ENCODE measurements at regions not wholly inside any gene's neighbourhood (a gene's known extent, or its start where the extent isn't known, plus 50 kb on each side); places are given as distances from the start of the nearest gene placed in this dataset.
"Not testable (repeated sequence)": the region's sequence is repeated elsewhere in the genome, so short reads cannot be mapped to it uniquely, and the experiment has no call there.

- H3K4me3 ChIP-seq: no peak overlapping the region
- no peak for DNase-seq
These were observed 258.8 kb downstream of the FAM43A start for GRCh38 chr3:194944526-194944925.

GRCh38 chr3:194945508-194945907 is 259.8 kb downstream of the FAM43A start:
- Histone ChIP-seq H3K27me3 (no peaks in the 10 kb centered on the region), H3K36me3 (no peaks in the 10 kb centered on the region), H3K4me1 (no peaks in the 10 kb centered on the region), H3K27ac (no peak overlapping the region), H3K9me3 (no peaks in the 10 kb centered on the region), H3K4me3 (no peak overlapping the region)
- TF ChIP-seq CTCF (IDR thresholded peaks at IDR 0.05): no peak
- no peak for DNase-seq
- intact Hi-C loops (cut with DNase I): no loop called here
- no peak for ATAC-seq

More at GRCh38 chr3:194944526-194944925, 258.8 kb downstream of the FAM43A start:
- intact Hi-C loops (cut with DNase I): no loop called here
- no peak for TF ChIP-seq CTCF (IDR thresholded peaks at IDR 0.05)
- H3K27ac ChIP-seq: no peak overlapping the region
- ATAC-seq: no peak
- no peaks in the 10 kb centered on the region for H3K9me3 ChIP-seq
- H3K4me1 ChIP-seq: no peaks in the 10 kb centered on the region
- no peaks in the 10 kb centered on the region for H3K27me3 ChIP-seq
- H3K36me3 ChIP-seq: no peaks in the 10 kb centered on the region

- no peaks in the 10 kb centered on the region for H3K27me3 ChIP-seq
- no peaks in the 10 kb centered on the region for H3K9me3 ChIP-seq
- no peak overlapping the region for H3K27ac ChIP-seq
- intact Hi-C loops (cut with DNase I): no loop called here
- no peaks in the 10 kb centered on the region for H3K36me3 ChIP-seq
- ATAC-seq (no peak), DNase-seq (no peak)
- H3K4me3 ChIP-seq: no peak overlapping the region
- TF ChIP-seq CTCF (IDR thresholded peaks at IDR 0.05): no peak
- H3K4me1 ChIP-seq: no peaks in the 10 kb centered on the region
These were observed 260.4 kb downstream of the FAM43A start for GRCh38 chr3:194946091-194946490.

- no peak for TF ChIP-seq CTCF (IDR thresholded peaks at IDR 0.05)
- Histone ChIP-seq H3K4me3 (no peak overlapping the region), H3K9me3 (no peaks in the 10 kb centered on the region), H3K27ac (no peak overlapping the region), H3K27me3 (no peaks in the 10 kb centered on the region), H3K36me3 (no peaks in the 10 kb centered on the region), H3K4me1 (peaks cover 3% of the 10 kb centered on the region)
- ATAC-seq (no peak), DNase-seq (no peak)
- intact Hi-C loops (cut with DNase I): no loop called here
These were observed 263.9 kb downstream of the FAM43A start for GRCh38 chr3:194949592-194949991.

GRCh38 chr3:194950906-194951628 is 265.4 kb downstream of the FAM43A start:
- no peaks in the 10 kb centered on the region for H3K27me3 ChIP-seq
- ATAC-seq (no peak), DNase-seq (no peak)
- no peak for TF ChIP-seq CTCF (IDR thresholded peaks at IDR 0.05)
- intact Hi-C loops (cut with DNase I): no loop called here
- H3K27ac ChIP-seq: no peak overlapping the region
- no peak overlapping the region for H3K4me3 ChIP-seq
- H3K9me3 ChIP-seq: no peaks in the 10 kb centered on the region
- no peaks in the 10 kb centered on the region for H3K36me3 ChIP-seq
- H3K4me1 ChIP-seq: peaks cover 3% of the 10 kb centered on the region

GRCh38 chr3:194951629-194951920 is 265.9 kb downstream of the FAM43A start:
- H3K27me3 ChIP-seq; ATAC-seq; H3K4me3 ChIP-seq; H3K9me3 ChIP-seq; H3K27ac ChIP-seq; DNase-seq; intact Hi-C loops (cut with DNase I); H3K36me3 ChIP-seq; H3K4me1 ChIP-seq: not testable (repeated sequence)
